CD8-positive, alpha-beta memory T cell (primary cell): ENCODE measurements at regions not wholly inside any gene's neighbourhood (a gene's known extent, or its start where the extent isn't known, plus 50 kb on each side); places are given as distances from the start of the nearest gene placed in this dataset.
"Not testable (repeated sequence)": the region's sequence is repeated elsewhere in the genome, so short reads cannot be mapped to it uniquely, and the experiment has no call there.

Experiments used
- CTCF ChIA-PET: fragments of 350-600 bp; sonication (Branson Sonifier 250); formaldehyde crosslinking; loops from one replicate; lab custom pipeline; 2021; ENCODE audit warnings: antibody characterized with exemption; lab: Charles Lee
- POLR2A ChIA-PET: fragments of 350-600 bp; sonication (Branson Sonifier 250); formaldehyde crosslinking; loops from one replicate; lab custom pipeline; 2021; ENCODE audit warnings: antibody characterized with exemption; lab: Charles Lee
- DNase-seq, 5 donors: peaks; one replicate each; pipeline versions ENCODE4 v3.0.0 to v3.0.0-alpha.2; 2020 to 2022; ENCODE audit warnings: mixed read lengths in 1 of 5
- H3K27ac ChIP-seq: one replicate; pipeline ENCODE4 v1.7.0; 2013; ENCODE audit warnings: low read depth, mild to moderate bottlenecking, low read length, moderate library complexity
- H3K27me3 ChIP-seq: 2 replicates; pipeline ENCODE4 v1.7.0; 2013; ENCODE audit warnings: low read length, mild to moderate bottlenecking; ENCODE audit not compliant: insufficient read depth, poor library complexity, severe bottlenecking
- H3K36me3 ChIP-seq: 2 replicates; pipeline ENCODE4 v1.7.0; 2013; ENCODE audit warnings: mild to moderate bottlenecking, low read length, moderate library complexity; ENCODE audit not compliant: insufficient read depth
- H3K4me1 ChIP-seq: 2 replicates; pipeline ENCODE4 v1.7.0; 2013; ENCODE audit warnings: mild to moderate bottlenecking, low read length, moderate library complexity; ENCODE audit not compliant: insufficient read depth
- H3K4me3 ChIP-seq: 2 replicates; pipeline ENCODE4 v1.7.0; 2013; ENCODE audit warnings: mild to moderate bottlenecking, low read length
- H3K9me3 ChIP-seq: 2 replicates; pipeline ENCODE4 v1.7.0; 2013; ENCODE audit warnings: mild to moderate bottlenecking, low read length
- H3K27ac Mint-ChIP-seq, 8 donors: one replicate each; pipeline ENCODE4 v1.8.0; 2020 to 2021; ENCODE audit warnings: mixed read lengths in 8 of 8, mild to moderate bottlenecking in 6 of 8, inconsistent platforms in 3 of 8, moderate library complexity in 3 of 8
- H3K27me3 Mint-ChIP-seq, 2 donors: one replicate each; pipeline ENCODE4 v1.8.0; 2020 to 2021; ENCODE audit warnings: mixed read lengths in 2 of 2, mild to moderate bottlenecking in 1 of 2, moderate library complexity in 1 of 2
- H3K36me3 Mint-ChIP-seq, 3 donors: one replicate each; pipeline ENCODE4 v1.8.0; 2020 to 2021; ENCODE audit warnings: mixed read lengths in 3 of 3, inconsistent platforms in 1 of 3, mild to moderate bottlenecking in 1 of 3
- H3K4me1 Mint-ChIP-seq, 3 donors: one replicate each; pipeline ENCODE4 v1.8.0; 2020 to 2021; ENCODE audit warnings: mixed read lengths in 3 of 3, inconsistent platforms in 1 of 3, mild to moderate bottlenecking in 1 of 3
- H3K4me3 Mint-ChIP-seq, 7 donors: one replicate each; pipeline ENCODE4 v1.8.0; 2020 to 2021; ENCODE audit warnings: mixed read lengths in 7 of 7, mild to moderate bottlenecking in 6 of 7, moderate library complexity in 4 of 7, inconsistent platforms in 2 of 7
- H3K9me3 Mint-ChIP-seq, 5 donors: one replicate each; pipeline ENCODE4 v1.8.0; 2020 to 2022; ENCODE audit warnings: mixed read lengths in 5 of 5, mild to moderate bottlenecking in 3 of 5, moderate library complexity in 2 of 5, inconsistent platforms in 1 of 5

GRCh38 chr2:146979746-146980145, 865.1 kb upstream of the ACVR2A start:
- no peak for DNase-seq
- no peak overlapping the region for H3K27ac ChIP-seq
- H3K4me3 ChIP-seq, result no peak overlapping the region
- H3K36me3 ChIP-seq, result no peaks in the 10 kb centered on the region
- ChIA-PET POLR2A (no interaction called here), CTCF (no interaction called here)
- Mint-ChIP-seq H3K4me1 (no peaks in the 10 kb centered on the region), H3K9me3 (peaks cover 0 to 4% (median 2%) of the 10 kb centered on the region in 5 donors), H3K27ac (no peak overlapping the region), H3K27me3 (no peaks in the 10 kb centered on the region), H3K4me3 (no peak overlapping the region), H3K36me3 (no peaks in the 10 kb centered on the region)
- no peaks in the 10 kb centered on the region for H3K9me3 ChIP-seq
- no peaks in the 10 kb centered on the region for H3K27me3 ChIP-seq
- H3K4me1 ChIP-seq, result no peaks in the 10 kb centered on the region

GRCh38 chr2:146978577-146979555, 866.0 kb upstream of the ACVR2A start:
- Histone ChIP-seq H3K4me1 (no peaks in the 10 kb centered on the region), H3K36me3 (no peaks in the 10 kb centered on the region), H3K27ac (no peak overlapping the region), H3K4me3 (no peak overlapping the region), H3K27me3 (no peaks in the 10 kb centered on the region), H3K9me3 (no peaks in the 10 kb centered on the region)
- POLR2A ChIA-PET, result no interaction called here
- no peaks in the 10 kb centered on the region for H3K27me3 Mint-ChIP-seq
- H3K9me3 Mint-ChIP-seq, result peaks cover 0 to 5% (median 2%) of the 10 kb centered on the region in 5 donors
- no peak overlapping the region for H3K4me3 Mint-ChIP-seq
- no peak overlapping the region for H3K27ac Mint-ChIP-seq
- no peak for DNase-seq
- H3K36me3 Mint-ChIP-seq, result no peaks in the 10 kb centered on the region
- CTCF ChIA-PET, result no interaction called here
- H3K4me1 Mint-ChIP-seq, result no peaks in the 10 kb centered on the region

GRCh38 chr2:146970981-146971380, 873.8 kb upstream of the ACVR2A start:
- not testable (repeated sequence) for H3K27me3 Mint-ChIP-seq
- peaks cover 7 to 16% (median 12%) of the 10 kb centered on the region in 5 donors for H3K9me3 Mint-ChIP-seq

DNA sequence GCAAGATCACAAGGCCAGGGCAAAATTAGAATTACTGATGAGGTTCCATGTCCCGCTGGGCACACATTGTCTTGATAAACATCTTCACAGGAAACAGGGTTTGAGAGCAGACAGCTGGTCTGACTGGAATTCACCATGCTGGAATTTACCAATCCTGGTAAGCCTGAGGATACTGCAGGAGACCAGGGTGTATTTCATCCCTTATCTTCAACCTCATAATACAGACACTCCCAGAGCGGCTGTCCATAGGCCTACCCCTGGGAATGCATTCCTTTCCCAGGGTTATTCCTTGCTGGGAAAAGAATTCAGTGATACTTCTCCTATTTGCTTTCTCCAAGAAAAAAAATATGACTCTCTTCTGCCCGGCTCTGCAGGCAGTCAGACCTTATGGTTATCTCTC, 875.1 kb upstream of the ACVR2A start:
- H3K4me1 Mint-ChIP-seq, H3K27me3 ChIP-seq, DNase-seq, H3K36me3 ChIP-seq, H3K36me3 Mint-ChIP-seq, H3K9me3 ChIP-seq, CTCF ChIA-PET, H3K27me3 Mint-ChIP-seq, H3K4me1 ChIP-seq, H3K4me3 ChIP-seq, POLR2A ChIA-PET, H3K4me3 Mint-ChIP-seq, H3K27ac ChIP-seq: not testable (repeated sequence)
- H3K9me3 Mint-ChIP-seq, result peaks cover 7 to 16% (median 12%) of the 10 kb centered on the region in 5 donors
- H3K27ac Mint-ChIP-seq, result peak overlapping the region in 1 of 8 donors; percentile 85

More at GRCh38 chr2:146970981-146971380, 873.8 kb upstream of the ACVR2A start:
- H3K9me3 ChIP-seq, H3K36me3 ChIP-seq, POLR2A ChIA-PET, H3K27ac ChIP-seq, DNase-seq, H3K27me3 ChIP-seq, H3K4me1 Mint-ChIP-seq, H3K36me3 Mint-ChIP-seq, CTCF ChIA-PET, H3K4me1 ChIP-seq, H3K27ac Mint-ChIP-seq, H3K4me3 Mint-ChIP-seq, H3K4me3 ChIP-seq: not testable (repeated sequence)

DNA sequence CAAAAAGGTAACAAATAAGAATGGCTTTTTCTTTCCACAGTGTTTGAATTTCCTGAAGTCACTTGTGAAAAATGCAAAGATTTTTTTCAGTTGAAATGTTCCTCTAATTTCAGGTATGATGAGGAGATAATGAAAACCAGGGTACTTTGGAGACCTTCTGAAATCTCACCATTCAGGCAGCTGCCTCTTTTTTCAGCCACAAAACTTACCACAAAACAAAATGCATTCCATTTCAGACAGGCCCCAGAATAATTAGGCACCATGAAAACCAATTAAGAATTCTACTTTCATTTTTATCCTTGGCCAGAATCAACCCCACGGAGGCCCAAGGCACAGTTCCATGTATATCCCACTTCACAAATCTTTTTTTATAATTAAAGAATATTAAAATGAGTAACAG, 880.3 kb upstream of the ACVR2A start:
- H3K4me3 ChIP-seq, result no peak overlapping the region
- H3K9me3 Mint-ChIP-seq, result peaks cover 3 to 10% (median 6%) of the 10 kb centered on the region in 5 donors
- no peaks in the 10 kb centered on the region for H3K36me3 Mint-ChIP-seq
- POLR2A ChIA-PET, result no interaction called here
- H3K27me3 ChIP-seq, result no peaks in the 10 kb centered on the region
- DNase-seq, result no peak
- CTCF ChIA-PET, result no interaction called here
- no peaks in the 10 kb centered on the region for H3K36me3 ChIP-seq
- H3K9me3 ChIP-seq, result no peaks in the 10 kb centered on the region
- no peaks in the 10 kb centered on the region for H3K4me1 ChIP-seq
- H3K27me3 Mint-ChIP-seq, result no peaks in the 10 kb centered on the region
- H3K27ac Mint-ChIP-seq, result no peak overlapping the region
- no peak overlapping the region for H3K4me3 Mint-ChIP-seq
- no peak overlapping the region for H3K27ac ChIP-seq
- no peaks in the 10 kb centered on the region for H3K4me1 Mint-ChIP-seq

- DNase-seq, result no peak
- peaks cover 0 to 5% (median 0%) of the 10 kb centered on the region in 5 donors for H3K9me3 Mint-ChIP-seq
- Histone ChIP-seq H3K27ac (no peak overlapping the region), H3K4me1 (no peaks in the 10 kb centered on the region), H3K9me3 (no peaks in the 10 kb centered on the region), H3K27me3 (no peaks in the 10 kb centered on the region), H3K4me3 (no peak overlapping the region), H3K36me3 (no peaks in the 10 kb centered on the region)
- H3K27ac Mint-ChIP-seq, result no peak overlapping the region
- POLR2A ChIA-PET, result no interaction called here
- no peaks in the 10 kb centered on the region for H3K27me3 Mint-ChIP-seq
- CTCF ChIA-PET, result no interaction called here
- H3K4me1 Mint-ChIP-seq, result no peaks in the 10 kb centered on the region
- H3K4me3 Mint-ChIP-seq, result no peak overlapping the region
- H3K36me3 Mint-ChIP-seq, result no peaks in the 10 kb centered on the region
These were observed 890.3 kb upstream of the ACVR2A start for GRCh38 chr2:146954544-146954943.

GRCh38 chr2:146952696-146953095, 892.1 kb upstream of the ACVR2A start:
- Mint-ChIP-seq H3K36me3 (no peaks in the 10 kb centered on the region), H3K27me3 (no peaks in the 10 kb centered on the region), H3K9me3 (peaks cover 0 to 5% (median 0%) of the 10 kb centered on the region in 5 donors), H3K4me1 (no peaks in the 10 kb centered on the region), H3K4me3 (no peak overlapping the region), H3K27ac (no peak overlapping the region)
- Histone ChIP-seq H3K4me1 (no peaks in the 10 kb centered on the region), H3K27ac (no peak overlapping the region), H3K36me3 (no peaks in the 10 kb centered on the region), H3K4me3 (no peak overlapping the region), H3K9me3 (no peaks in the 10 kb centered on the region), H3K27me3 (no peaks in the 10 kb centered on the region)
- CTCF ChIA-PET, result no interaction called here
- no peak for DNase-seq
- POLR2A ChIA-PET, result no interaction called here

DNA sequence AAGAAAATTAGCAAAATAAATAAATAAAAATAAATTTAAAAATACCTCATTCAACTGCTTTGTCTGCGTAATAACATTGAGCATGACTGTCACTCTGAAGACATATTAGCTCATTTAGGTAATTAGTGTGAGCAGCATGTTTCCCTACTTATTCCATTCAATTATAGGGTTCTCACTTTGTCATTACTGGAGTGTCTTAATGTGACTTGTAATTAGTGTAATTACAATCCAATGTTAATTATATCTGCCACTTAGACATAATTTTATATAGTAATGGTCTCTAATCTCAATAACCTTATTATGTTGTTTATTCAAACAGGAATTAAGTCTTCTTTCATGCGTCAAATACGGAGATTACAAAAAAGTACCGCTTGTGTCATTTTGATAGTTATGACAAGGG, 893.9 kb upstream of the ACVR2A start:
- DNase-seq, result no peak
- Histone ChIP-seq H3K36me3 (no peaks in the 10 kb centered on the region), H3K27ac (no peak overlapping the region), H3K9me3 (no peaks in the 10 kb centered on the region), H3K27me3 (no peaks in the 10 kb centered on the region), H3K4me1 (no peaks in the 10 kb centered on the region), H3K4me3 (no peak overlapping the region)
- H3K4me1 Mint-ChIP-seq, result no peaks in the 10 kb centered on the region
- H3K9me3 Mint-ChIP-seq, result peaks cover 0 to 2% (median 0%) of the 10 kb centered on the region in 5 donors
- ChIA-PET POLR2A (no interaction called here), CTCF (no interaction called here)
- H3K4me3 Mint-ChIP-seq, result no peak overlapping the region
- H3K27ac Mint-ChIP-seq, result no peak overlapping the region
- no peaks in the 10 kb centered on the region for H3K36me3 Mint-ChIP-seq
- H3K27me3 Mint-ChIP-seq, result no peaks in the 10 kb centered on the region
